Liver (tissue), 3 donors: ENCODE measurements at regions not wholly inside any gene's neighbourhood (a gene's known extent, or its start where the extent isn't known, plus 50 kb on each side); places are given as distances from the start of the nearest gene placed in this dataset.

ENCODE experiments used
- ATF3 ChIP-seq: IDR thresholded peaks from 2 replicates; pipeline ENCODE4 v1.6.1; 2016; ENCODE audit warnings: antibody characterized with exemption
- GABPA ChIP-seq, 2 donors: IDR thresholded peaks in 1 of 2; conservative IDR thresholded peaks in 1 of 2; 2 replicates each; pipeline ENCODE4 v1.6.1; 2016; ENCODE audit warnings: antibody characterized with exemption in 2 of 2, mild to moderate bottlenecking in 1 of 2, moderate library complexity in 1 of 2
- HNF4A ChIP-seq, 2 donors: conservative IDR thresholded peaks; 2 replicates each; pipeline ENCODE4 v1.6.1; 2016; ENCODE audit warnings: antibody characterized with exemption in 2 of 2, mild to moderate bottlenecking in 2 of 2
- JUND ChIP-seq, 2 donors: IDR thresholded peaks; 2 replicates each; pipeline ENCODE4 v1.6.1; 2016; ENCODE audit warnings: antibody characterized with exemption in 2 of 2
- MAX ChIP-seq: IDR thresholded peaks from 2 replicates; pipeline ENCODE4 v1.6.1; 2016; ENCODE audit warnings: antibody characterized with exemption
- NR2F2 ChIP-seq: IDR thresholded peaks from 2 replicates; pipeline ENCODE4 v1.6.1; 2016; ENCODE audit warnings: antibody characterized with exemption
- SP1 ChIP-seq: IDR thresholded peaks from 2 replicates; pipeline ENCODE4 v1.6.1; 2018; ENCODE audit warnings: antibody characterized with exemption, mild to moderate bottlenecking
- TAF1 ChIP-seq: conservative IDR thresholded peaks from 2 replicates; pipeline ENCODE4 v1.6.1; 2016; ENCODE audit warnings: antibody characterized with exemption, mild to moderate bottlenecking
- YY1 ChIP-seq: IDR thresholded peaks from 2 replicates; pipeline ENCODE4 v1.6.1; 2016; ENCODE audit warnings: antibody characterized with exemption, mild to moderate bottlenecking
- TF ChIP-seq, protein P1 (sequence below): fragments of 150-350 bp; IDR thresholded peaks from 2 replicates; pipeline ENCODE4 v1.5.1; 2017; ENCODE audit warnings: improper control_type of control experiment, low read depth, low read length; ENCODE audit not compliant: missing input control
- TF ChIP-seq, protein P2 (sequence below): IDR thresholded peaks from 2 replicates; pipeline ENCODE4 v1.6.1; 2016; ENCODE audit warnings: antibody characterized with exemption, mild to moderate bottlenecking
- donor health status: healthy.
- donor health status: healthy.

DNA sequence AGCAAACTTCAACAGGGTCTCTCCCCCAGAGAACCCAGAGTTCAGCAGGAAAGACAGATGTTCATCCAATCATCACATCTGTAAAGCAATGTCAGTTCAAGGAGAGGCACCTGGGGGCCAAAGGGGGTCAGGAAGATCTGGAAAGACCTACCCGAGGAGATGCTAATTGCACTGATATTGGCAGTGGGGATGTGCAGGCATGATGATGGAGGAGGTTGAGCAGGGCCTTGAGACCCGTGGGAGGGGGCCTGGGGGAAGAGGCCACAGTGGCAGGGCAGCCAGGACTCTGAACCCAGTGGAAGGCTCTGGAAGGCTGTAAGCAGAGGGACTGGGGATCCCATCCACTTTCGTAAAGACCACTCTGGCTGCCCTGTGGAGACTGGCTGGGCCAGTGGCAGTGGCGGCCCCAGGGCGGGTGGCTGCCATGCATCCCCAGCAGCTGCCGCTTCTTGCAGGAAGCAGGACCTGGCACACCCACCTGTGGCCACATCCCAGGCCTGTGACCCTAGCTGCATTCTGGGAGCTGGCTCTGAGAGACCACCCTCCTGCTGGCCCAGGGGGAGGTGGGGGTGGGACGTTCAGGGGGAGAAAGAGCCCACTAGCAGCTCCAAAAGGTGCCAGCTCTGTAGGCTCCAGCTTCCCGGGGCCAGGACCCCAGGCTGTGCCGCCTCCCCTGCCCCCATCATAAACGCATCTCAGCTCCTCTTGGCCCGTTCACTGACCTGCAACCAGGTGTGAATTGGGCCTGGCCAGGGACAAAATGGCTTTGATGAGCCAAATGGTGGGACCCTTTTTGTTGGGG lies 59.9 kb upstream of the FGF3 start:
- TF ChIP-seq GABPA (IDR thresholded peaks at IDR 0.05 in 1 of 2, conservative IDR thresholded peaks at IDR 0.05 in 1 of 2) (no peak), ATF3 (no peak), TAF1 (no peak), MAX (no peak), SP1 (no peak), JUND (IDR thresholded peaks at IDR 0.05) (no peak), NR2F2 (no peak), HNF4A (conservative IDR thresholded peaks at IDR 0.05) (no peak), YY1 (no peak)
- TF ChIP-seq, protein P1, sequence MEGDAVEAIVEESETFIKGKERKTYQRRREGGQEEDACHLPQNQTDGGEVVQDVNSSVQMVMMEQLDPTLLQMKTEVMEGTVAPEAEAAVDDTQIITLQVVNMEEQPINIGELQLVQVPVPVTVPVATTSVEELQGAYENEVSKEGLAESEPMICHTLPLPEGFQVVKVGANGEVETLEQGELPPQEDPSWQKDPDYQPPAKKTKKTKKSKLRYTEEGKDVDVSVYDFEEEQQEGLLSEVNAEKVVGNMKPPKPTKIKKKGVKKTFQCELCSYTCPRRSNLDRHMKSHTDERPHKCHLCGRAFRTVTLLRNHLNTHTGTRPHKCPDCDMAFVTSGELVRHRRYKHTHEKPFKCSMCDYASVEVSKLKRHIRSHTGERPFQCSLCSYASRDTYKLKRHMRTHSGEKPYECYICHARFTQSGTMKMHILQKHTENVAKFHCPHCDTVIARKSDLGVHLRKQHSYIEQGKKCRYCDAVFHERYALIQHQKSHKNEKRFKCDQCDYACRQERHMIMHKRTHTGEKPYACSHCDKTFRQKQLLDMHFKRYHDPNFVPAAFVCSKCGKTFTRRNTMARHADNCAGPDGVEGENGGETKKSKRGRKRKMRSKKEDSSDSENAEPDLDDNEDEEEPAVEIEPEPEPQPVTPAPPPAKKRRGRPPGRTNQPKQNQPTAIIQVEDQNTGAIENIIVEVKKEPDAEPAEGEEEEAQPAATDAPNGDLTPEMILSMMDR, result no peak
- TF ChIP-seq, protein P2, sequence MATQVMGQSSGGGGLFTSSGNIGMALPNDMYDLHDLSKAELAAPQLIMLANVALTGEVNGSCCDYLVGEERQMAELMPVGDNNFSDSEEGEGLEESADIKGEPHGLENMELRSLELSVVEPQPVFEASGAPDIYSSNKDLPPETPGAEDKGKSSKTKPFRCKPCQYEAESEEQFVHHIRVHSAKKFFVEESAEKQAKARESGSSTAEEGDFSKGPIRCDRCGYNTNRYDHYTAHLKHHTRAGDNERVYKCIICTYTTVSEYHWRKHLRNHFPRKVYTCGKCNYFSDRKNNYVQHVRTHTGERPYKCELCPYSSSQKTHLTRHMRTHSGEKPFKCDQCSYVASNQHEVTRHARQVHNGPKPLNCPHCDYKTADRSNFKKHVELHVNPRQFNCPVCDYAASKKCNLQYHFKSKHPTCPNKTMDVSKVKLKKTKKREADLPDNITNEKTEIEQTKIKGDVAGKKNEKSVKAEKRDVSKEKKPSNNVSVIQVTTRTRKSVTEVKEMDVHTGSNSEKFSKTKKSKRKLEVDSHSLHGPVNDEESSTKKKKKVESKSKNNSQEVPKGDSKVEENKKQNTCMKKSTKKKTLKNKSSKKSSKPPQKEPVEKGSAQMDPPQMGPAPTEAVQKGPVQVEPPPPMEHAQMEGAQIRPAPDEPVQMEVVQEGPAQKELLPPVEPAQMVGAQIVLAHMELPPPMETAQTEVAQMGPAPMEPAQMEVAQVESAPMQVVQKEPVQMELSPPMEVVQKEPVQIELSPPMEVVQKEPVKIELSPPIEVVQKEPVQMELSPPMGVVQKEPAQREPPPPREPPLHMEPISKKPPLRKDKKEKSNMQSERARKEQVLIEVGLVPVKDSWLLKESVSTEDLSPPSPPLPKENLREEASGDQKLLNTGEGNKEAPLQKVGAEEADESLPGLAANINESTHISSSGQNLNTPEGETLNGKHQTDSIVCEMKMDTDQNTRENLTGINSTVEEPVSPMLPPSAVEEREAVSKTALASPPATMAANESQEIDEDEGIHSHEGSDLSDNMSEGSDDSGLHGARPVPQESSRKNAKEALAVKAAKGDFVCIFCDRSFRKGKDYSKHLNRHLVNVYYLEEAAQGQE, result no peak
